HCT116 (cell line): ENCODE measurements at regions not wholly inside any gene's neighbourhood (a gene's known extent, or its start where the extent isn't known, plus 50 kb on each side); places are given as distances from the start of the nearest gene placed in this dataset.

ENCODE experiments used
- ATAC-seq: fragments of 200-7000 bp; cut with Tn5 transposase; 2 replicates; pipeline ENCODE4 v1.9.1; 2020; ENCODE audit warnings: mild to moderate bottlenecking, moderate library complexity
- BruUV-seq: library from RNA; stranded (reverse); fragments of 400-500 nt; replicated peaks from 2 replicates; lab custom pipeline; 2021; lab: Mats Ljungman, UMichigan
- CTCF ChIA-PET: fragments of 300-600 bp; sonication (Branson Sonifier 250); formaldehyde crosslinking; loops from one replicate; lab custom pipeline; 2021; ENCODE audit warnings: antibody characterized with exemption; lab: Charles Lee
- POLR2A ChIA-PET: fragments of 300-600, 350-600 bp; sonication (Branson Sonifier 250); formaldehyde crosslinking; loops from one replicate; lab custom pipeline; 2021; ENCODE audit warnings: antibody characterized with exemption; lab: Charles Lee
- RAD21 ChIA-PET, 2 experiments: fragments of 300-600 bp; sonication (Branson Sonifier 250); formaldehyde crosslinking; loops; one replicate each; lab custom pipeline; 2023; ENCODE audit warnings: low total read pairs in 2 of 2; ENCODE audit not compliant: uncharacterized antibody in 2 of 2, unreplicated experiment in 2 of 2, low non-redundant PET in 1 of 2; lab: Charles Lee
- DNase-seq: peaks from one replicate; pipeline ENCODE4 v3.0.0-alpha.2; 2010; ENCODE audit warnings: low read depth, low spot score
- H2AFZ ChIP-seq: fragments of 200-600 bp; shearing (Covaris generic), sonication (generic); 2 replicates; pipeline ENCODE4 v1.6.1; 2017; ENCODE audit warnings: low read depth, mixed run types, mixed read lengths, antibody characterized with exemption, low read length; ENCODE audit not compliant: poor library complexity, severe bottlenecking
- H3K27ac ChIP-seq: 2 replicates; pipeline ENCODE4 v1.5.1; 2012; ENCODE audit warnings: low read depth, low read length
- H3K27me3 ChIP-seq: fragments of 200-600 bp; sonication (generic); 2 replicates; pipeline ENCODE4 v1.6.1; 2016; ENCODE audit warnings: mixed run types, low read length, mixed read lengths; ENCODE audit not compliant: insufficient read depth
- H3K36me3 ChIP-seq, 2 experiments: fragments of 200-500 bp in 1 of 2; fragments of 200-600 bp in 1 of 2; sonication (Bioruptor generic) in 1 of 2; sonication (generic) in 1 of 2; 2 replicates each; pipeline versions ENCODE4 v1.5.1 to v1.6.1; 2014 to 2016; ENCODE audit warnings: low read length in 2 of 2, inconsistent platforms in 1 of 2, mixed read lengths in 1 of 2, mixed run types in 1 of 2; ENCODE audit not compliant: insufficient read depth in 2 of 2, control insufficient read depth in 1 of 2
- H3K4me1 ChIP-seq, 2 experiments: fragments of 200-600 bp in 1 of 2; sonication (generic) in 1 of 2; 2 replicates each; pipeline versions ENCODE4 v1.5.1 to v1.6.1; 2012 to 2017; ENCODE audit warnings: low read length in 2 of 2, inconsistent platforms in 1 of 2, mild to moderate bottlenecking in 1 of 2, mixed read lengths in 1 of 2, mixed run types in 1 of 2, moderate library complexity in 1 of 2; ENCODE audit not compliant: insufficient read depth in 2 of 2, control insufficient read depth in 1 of 2
- H3K4me2 ChIP-seq: fragments of 200-600 bp; sonication (generic); 2 replicates; pipeline ENCODE4 v1.6.1; 2017; ENCODE audit warnings: mixed run types, low read length, mixed read lengths
- H3K4me3 ChIP-seq, 2 experiments: fragments of 200-600 bp in 1 of 2; sonication (generic) in 1 of 2; replicated peaks in 1 of 2; 2 replicates each; pipeline ENCODE4 v1.5.1; 2011 to 2016; ENCODE audit warnings: low read length in 2 of 2, control low read depth in 1 of 2, low read depth in 1 of 2, mild to moderate bottlenecking in 1 of 2, mixed read lengths in 1 of 2, mixed run types in 1 of 2
- H3K79me2 ChIP-seq: fragments of 200-600 bp; sonication (generic); 2 replicates; pipeline ENCODE4 v1.6.1; 2017; ENCODE audit warnings: mild to moderate bottlenecking, mixed run types, low read length, moderate library complexity, mixed read lengths; ENCODE audit not compliant: insufficient read depth
- H3K9ac ChIP-seq: fragments of 200-600 bp; sonication (generic); 2 replicates; pipeline ENCODE4 v1.6.1; 2016; ENCODE audit warnings: low read length, mixed read lengths
- H3K9me2 ChIP-seq: fragments of 200-600 bp; sonication (generic), shearing (Covaris generic); 2 replicates; pipeline ENCODE4 v1.6.1; 2017; ENCODE audit warnings: mixed run types, mild to moderate bottlenecking, moderate library complexity; ENCODE audit not compliant: insufficient read depth
- H3K9me3 ChIP-seq, 2 experiments: fragments of 200-500 bp in 1 of 2; fragments of 200-600 bp in 1 of 2; sonication (Bioruptor generic) in 1 of 2; sonication (generic) in 1 of 2; 2 replicates each; pipeline ENCODE4 v1.6.1; 2014 to 2017; ENCODE audit warnings: low read length in 2 of 2, mixed read lengths in 2 of 2, inconsistent platforms in 1 of 2, low read depth in 1 of 2, mild to moderate bottlenecking in 1 of 2, mixed run types in 1 of 2, moderate library complexity in 1 of 2; ENCODE audit not compliant: control insufficient read depth in 1 of 2, insufficient read depth in 1 of 2
- H4K20me1 ChIP-seq: fragments of 200-600 bp; sonication (generic), shearing (Covaris generic); 2 replicates; pipeline ENCODE4 v1.6.1; 2017; ENCODE audit warnings: mixed run types, mild to moderate bottlenecking, moderate library complexity; ENCODE audit not compliant: insufficient read depth
- ATF3 ChIP-seq: IDR thresholded peaks from 2 replicates; pipeline ENCODE4 v1.6.1; 2012
- CBX3 ChIP-seq: IDR thresholded peaks from 2 replicates; pipeline ENCODE4 v1.6.1; 2012; ENCODE audit warnings: low read depth
- EGR1 ChIP-seq: IDR thresholded peaks from 2 replicates; pipeline ENCODE4 v1.6.1; 2012; ENCODE audit warnings: low read depth
- ELF1 ChIP-seq: IDR thresholded peaks from 2 replicates; pipeline ENCODE4 v1.6.1; 2012; ENCODE audit warnings: low read depth, borderline replicate concordance
- POLR2AphosphoS5 ChIP-seq: IDR thresholded peaks from 2 replicates; pipeline ENCODE4 v1.6.1; 2011; ENCODE audit warnings: mild to moderate bottlenecking, low read depth, low read length, moderate library complexity
- RAD21 ChIP-seq: IDR thresholded peaks from 2 replicates; pipeline ENCODE4 v1.6.1; 2012; ENCODE audit warnings: low read depth, mild to moderate bottlenecking
- SIN3A ChIP-seq: IDR thresholded peaks from 2 replicates; pipeline ENCODE4 v1.6.1; 2012; ENCODE audit warnings: low read depth
- SP1 ChIP-seq: IDR thresholded peaks from 2 replicates; pipeline ENCODE4 v1.6.1; 2012; ENCODE audit warnings: low read depth
- ZFX ChIP-seq: fragments of 450-650 bp; IDR thresholded peaks from 2 replicates; pipeline ENCODE4 v1.6.1; 2017
- intact Hi-C: fragments of 100-400 bp; cut with micrococcal nuclease; formaldehyde crosslinking; loops from 2 replicates; pipeline ENCODE4 v1.10.0; 2022

GRCh38 chr6:28729501-28730402 is 194.0 kb downstream of the TRIM27 start:
- H3K4me2 ChIP-seq: peak overlapping the region; percentile 98
- TF ChIP-seq ZFX (no peak), SP1 (peak; percentile 1; the same call in 1 of the 2 replicates), SIN3A (peak; percentile 34; the same call in 1 of the 2 replicates)
- TF ChIP-seq, all 23 proteins: peak for 2
- intact Hi-C loops: loop anchor here (2.0 to 10.0 kb wide), 4 partner anchors 122 to 1495 kb away; no protein-coding TSS in a partner anchor
- RAD21 ChIA-PET: no interaction called here
- BruUV-seq: no TSS peak
- CTCF ChIA-PET: interaction anchor here (1.2 to 2.3 kb wide), 3 partner anchors 13 to 109 kb away, joined by 3 to 7 read pairs (median 3); no protein-coding TSS in a partner anchor
- POLR2A ChIA-PET: interaction anchor here (1.1 kb wide), 1 partner anchor 88 kb away, joined by 3 read pairs; no protein-coding TSS in a partner anchor
- Histone ChIP-seq H3K27ac (no peak overlapping the region), H3K9me2 (no peaks in the 10 kb centered on the region), H2AFZ (no peak overlapping the region), H3K9me3 (no peaks in the 10 kb centered on the region), H3K79me2 (no peaks in the 10 kb centered on the region), H3K4me1 (peaks cover 15 to 30% of the 10 kb centered on the region in 2 experiments; a peak in 3 of 4 replicates), H3K36me3 (no peaks in the 10 kb centered on the region), H3K27me3 (no peaks in the 10 kb centered on the region), H3K4me3 (peak overlapping the region in 1 of 2 experiments; percentile 71; a peak in 1 of 4 replicates), H4K20me1 (no peaks in the 10 kb centered on the region), H3K9ac (no peak overlapping the region)
- DNase-seq: no peak
- no peak for ATAC-seq

GRCh38 chr6:28732052-28732451 is 191.7 kb downstream of the TRIM27 start:
- Histone ChIP-seq H4K20me1 (no peaks in the 10 kb centered on the region), H3K27ac (no peak overlapping the region), H3K4me3 (no peak overlapping the region), H3K4me2 (no peak overlapping the region), H3K79me2 (no peaks in the 10 kb centered on the region), H3K9me3 (no peaks in the 10 kb centered on the region), H3K27me3 (no peaks in the 10 kb centered on the region), H3K4me1 (peaks cover 15 to 30% of the 10 kb centered on the region in 2 experiments; a peak in 3 of 4 replicates), H3K9me2 (no peaks in the 10 kb centered on the region), H3K9ac (no peak overlapping the region), H3K36me3 (no peaks in the 10 kb centered on the region), H2AFZ (no peak overlapping the region)
- ChIA-PET POLR2A (no interaction called here), RAD21 (no interaction called here), CTCF (no interaction called here)
- BruUV-seq: no TSS peak
- intact Hi-C loops: no loop called here
- no peak for DNase-seq
- ATAC-seq: no peak
- TF ChIP-seq ATF3 (no peak), EGR1 (no peak), POLR2AphosphoS5 (no peak), RAD21 (no peak), ELF1 (no peak), CBX3 (no peak), SP1 (no peak)
